ENCODE measurements at regions not wholly inside any gene's neighbourhood (a gene's known extent, or its start where the extent isn't known, plus 50 kb on each side); places are given as distances from the start of the nearest gene placed in this dataset.

DNA sequence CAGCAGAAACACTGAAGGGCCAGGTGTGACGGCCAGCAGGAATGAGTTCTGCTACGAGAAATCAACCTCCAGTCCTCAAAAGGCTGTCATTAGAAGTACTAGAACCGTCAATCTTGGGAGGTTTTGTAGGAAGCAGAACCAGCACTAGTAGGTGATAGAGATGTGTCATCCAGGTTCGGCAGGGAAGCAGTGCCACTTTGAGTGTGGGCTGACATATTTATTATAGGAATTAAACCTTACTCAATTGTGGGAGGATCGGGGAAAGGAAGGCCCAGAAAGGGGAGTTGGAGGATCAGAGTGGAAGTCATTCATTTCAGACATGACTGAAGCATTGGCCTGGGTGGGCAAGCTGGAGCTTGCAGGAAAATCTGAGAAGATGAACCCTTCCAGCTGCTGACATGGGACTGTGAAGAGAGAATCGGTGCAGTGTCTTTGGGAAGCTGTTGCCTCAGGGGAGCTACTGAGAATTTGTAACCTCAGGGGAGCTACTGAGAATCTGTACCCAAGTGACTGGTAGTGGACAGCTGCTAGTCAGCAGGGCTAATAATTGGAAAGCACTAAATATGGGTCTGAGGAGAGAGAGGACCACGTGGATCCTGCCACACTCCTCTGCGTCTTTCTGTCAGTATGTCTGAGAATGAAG is 177.4 kb downstream of the SPRY1 start:
- no peak for DNase-seq (ENCODE audit: low read depth in 2 of 2)

GRCh38 chr4:123575291-123575690 is 178.7 kb downstream of the SPRY1 start:
- DNase-seq (ENCODE audit: low read depth in 2 of 2): no peak

DNA sequence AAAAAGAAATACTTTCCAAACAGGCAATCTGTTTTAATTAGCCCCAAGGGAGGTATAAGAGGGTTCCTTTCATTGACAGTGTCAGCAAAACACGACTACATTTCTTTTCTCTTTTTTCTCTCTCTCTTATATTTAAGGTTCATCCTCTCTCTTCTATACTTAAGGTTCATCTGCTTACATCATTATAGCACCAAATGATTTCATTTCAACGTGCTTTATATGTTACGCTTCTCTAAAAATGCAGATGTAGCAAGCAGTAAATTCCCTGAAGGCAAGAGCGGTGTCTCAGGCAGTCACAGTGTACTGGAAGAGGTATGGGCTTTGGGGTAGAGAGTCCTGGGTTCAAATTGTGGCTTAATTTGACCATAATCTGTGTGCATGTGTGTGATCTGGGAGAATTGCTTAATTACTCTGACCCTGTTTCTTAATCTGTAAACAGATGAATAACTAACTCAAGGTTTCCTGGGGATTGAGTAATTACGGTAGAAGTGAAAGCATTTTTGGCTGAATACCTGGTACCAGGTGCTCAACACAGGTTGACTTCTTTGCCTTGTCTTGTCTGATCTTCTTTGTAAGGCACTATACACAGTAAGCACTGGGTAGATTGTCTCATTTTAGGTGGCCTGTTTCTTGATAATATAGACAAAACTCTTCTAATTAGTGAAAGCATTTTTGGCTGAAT is 180.8 kb downstream of the SPRY1 start:
- DNase-seq (ENCODE audit: low read depth in 2 of 2): no peak

DNA sequence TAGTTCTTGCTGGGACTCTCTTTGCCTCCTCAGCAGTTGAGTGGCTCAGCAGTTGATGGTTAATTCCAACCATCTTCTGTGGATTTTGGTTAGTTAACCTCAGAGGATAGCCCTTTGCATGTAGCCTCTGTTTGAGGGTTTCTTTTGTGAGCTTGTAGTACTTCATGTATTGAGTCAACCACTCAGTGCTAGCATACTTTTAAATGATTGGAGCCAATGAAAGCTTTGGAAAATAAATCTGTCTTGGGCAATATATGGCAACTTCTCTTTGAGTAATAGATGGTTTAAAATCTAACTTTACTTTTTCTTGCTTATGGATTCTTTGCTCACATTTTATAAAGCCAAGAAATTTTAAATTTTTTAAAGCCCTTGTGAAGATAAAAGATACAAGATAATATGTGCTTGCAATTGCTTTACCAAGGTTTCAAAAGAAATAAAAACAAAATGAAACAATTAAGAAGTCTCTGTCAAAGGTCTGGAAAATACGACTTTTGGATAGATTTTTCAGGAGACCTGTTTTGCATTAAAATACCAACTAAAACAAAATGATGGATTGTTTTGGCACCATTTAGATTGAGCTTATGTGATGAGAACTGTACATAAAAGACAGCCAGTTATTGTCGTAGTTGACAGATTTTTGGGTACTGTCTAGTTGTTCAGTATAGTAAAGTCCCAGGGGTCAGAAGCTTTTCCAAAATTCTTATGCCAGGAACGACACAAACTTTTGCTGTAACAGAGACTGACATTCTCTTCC is 181.9 kb downstream of the SPRY1 start:
- DNase-seq (ENCODE audit: low read depth in 2 of 2): no peak

DNA sequence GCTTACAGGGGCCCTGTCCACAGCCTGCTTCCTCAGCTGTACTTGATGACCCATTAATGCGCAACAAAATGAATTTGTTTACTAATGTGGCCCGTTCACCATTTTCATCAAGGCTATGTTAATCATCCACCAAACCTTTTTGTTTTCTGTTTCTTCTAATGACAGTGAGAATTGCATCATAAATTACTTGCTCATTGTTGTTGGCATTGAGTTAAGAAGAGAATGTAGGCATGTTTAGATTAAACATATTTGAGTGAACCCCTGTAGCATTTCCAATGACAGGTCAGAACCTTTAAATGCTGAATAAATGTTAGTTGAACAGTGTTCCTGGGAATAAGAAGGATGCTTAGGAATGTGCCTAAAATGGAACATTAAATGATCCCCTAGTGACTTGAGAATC is 183.4 kb downstream of the SPRY1 start:
- no peak for DNase-seq (ENCODE audit: low read depth in 2 of 2)

DNA sequence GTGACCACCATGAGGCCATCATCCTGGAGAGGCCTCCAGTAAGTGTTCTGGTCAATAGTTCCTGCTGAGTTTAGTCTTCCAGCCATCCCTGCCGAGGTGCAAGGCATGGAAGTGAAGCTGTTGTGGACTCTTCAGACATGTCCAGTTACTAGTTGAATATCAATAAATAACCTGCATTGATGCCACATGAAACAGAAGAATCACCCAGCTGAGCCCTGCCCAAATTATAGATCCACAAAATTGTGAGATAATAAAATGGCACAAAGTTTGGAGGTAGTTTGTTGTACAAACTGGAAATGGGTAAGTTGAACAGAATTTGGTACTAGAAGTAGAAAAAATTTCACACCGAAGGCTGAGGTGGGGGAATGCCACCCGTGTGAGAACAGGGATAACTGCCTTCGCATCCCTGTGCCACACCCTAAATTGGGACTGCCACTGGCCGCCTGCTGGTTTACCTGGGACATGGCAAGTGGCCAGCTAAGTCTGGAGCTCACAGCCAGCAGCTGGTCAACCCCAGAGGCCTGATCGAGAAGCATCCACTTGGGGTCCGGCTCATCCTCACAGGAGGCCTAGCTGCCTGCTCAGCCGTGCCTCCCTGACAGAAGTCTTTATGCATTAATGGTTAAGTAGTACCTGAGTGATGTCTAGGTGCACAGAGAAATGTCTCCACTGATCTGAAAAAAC is 184.5 kb downstream of the SPRY1 start:
- no peak for DNase-seq (ENCODE audit: low read depth in 2 of 2)

DNA sequence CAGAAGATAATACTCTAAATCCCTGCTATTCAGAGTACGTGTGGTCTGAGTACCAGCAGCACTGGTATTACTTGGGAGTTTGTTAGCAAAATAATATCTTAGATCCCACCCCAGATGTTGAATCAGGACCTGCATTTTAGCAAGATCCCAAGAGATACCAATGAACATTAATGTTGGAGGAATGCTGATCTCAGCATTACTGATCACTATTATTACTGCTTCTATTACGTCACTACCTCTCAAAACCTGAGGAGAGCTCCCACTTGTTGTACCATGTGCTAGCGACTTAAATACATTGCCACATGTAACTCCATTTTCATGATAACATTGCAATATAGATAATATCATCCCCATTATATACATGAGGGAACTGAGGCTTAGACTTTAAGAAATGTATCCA is 185.2 kb downstream of the SPRY1 start:
- DNase-seq (ENCODE audit: low read depth in 2 of 2): no peak

GRCh38 chr4:123583043-123583442 is 186.4 kb downstream of the SPRY1 start:
- DNase-seq (ENCODE audit: low read depth in 2 of 2): no peak

DNA sequence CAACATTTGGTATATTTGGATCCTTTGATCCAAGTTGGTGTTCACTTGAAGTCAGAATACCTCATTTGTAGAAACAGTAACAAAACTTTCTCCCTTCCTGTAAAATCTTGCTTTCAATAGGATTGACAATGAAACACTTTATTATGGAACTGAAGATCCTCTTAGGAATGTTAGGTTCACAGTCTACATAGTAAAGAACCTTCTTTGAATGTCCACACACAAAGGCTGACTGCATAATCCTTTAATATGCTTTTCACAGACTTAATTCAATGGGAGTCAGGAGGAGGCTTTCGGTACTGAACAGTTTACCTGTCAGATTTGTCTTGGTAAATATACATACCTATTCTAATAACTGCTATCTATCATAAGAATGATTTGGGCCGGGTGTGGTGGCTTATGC is 188.5 kb downstream of the SPRY1 start:
- no peak for DNase-seq (ENCODE audit: low read depth in 2 of 2)

DNA sequence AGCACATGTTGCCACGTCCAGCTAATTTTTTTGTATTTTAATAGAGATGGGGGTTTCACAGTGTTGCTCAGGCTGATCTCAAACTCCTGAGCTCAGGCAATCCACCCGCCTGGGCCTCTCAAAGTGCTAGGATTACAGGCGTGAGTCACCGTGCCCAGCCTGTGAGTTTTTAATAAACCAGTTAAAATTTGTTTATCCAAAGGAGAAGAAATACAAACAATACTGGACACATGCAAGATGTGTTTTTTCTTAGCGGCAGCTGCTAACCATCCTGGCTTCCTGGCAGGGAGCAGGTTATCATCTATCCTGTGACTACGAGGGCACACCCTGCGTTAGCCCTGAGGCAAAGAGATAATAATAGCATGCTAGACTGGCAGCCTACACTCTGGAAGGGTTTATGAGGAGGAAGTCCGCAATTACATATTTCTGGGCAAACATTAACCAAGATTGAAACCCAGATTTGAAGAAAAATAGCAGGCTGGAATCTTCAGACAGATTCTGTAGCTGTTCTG is 191.4 kb downstream of the SPRY1 start:
- DNase-seq (ENCODE audit: low read depth in 2 of 2): no peak

- DNase-seq (ENCODE audit: low read depth in 2 of 2): no peak
These were observed 192.1 kb downstream of the SPRY1 start for GRCh38 chr4:123588631-123589241.

DNA sequence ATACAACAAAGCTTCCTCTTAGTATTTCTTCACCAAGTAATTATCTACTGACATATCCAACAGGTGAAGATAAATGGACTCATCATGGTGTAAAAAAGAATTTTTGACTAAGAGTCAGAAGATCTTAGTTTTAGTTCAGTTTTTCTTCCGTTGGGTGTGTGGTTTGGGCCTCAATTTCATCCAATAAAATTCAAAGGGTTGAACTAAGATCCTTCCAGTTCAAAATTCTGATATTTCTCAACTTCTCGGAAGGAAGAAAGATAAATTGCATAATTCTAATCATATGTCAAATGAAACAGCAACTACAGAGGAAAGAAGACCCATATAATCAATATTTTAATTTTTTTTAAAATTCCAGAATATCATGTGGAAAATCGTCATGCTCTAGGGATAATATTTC is 192.7 kb downstream of the SPRY1 start:
- no peak for DNase-seq (ENCODE audit: low read depth in 2 of 2)

GRCh38 chr4:123591875-123592274 is 195.3 kb downstream of the SPRY1 start:
- no peak for DNase-seq (ENCODE audit: low read depth in 2 of 2)

DNA sequence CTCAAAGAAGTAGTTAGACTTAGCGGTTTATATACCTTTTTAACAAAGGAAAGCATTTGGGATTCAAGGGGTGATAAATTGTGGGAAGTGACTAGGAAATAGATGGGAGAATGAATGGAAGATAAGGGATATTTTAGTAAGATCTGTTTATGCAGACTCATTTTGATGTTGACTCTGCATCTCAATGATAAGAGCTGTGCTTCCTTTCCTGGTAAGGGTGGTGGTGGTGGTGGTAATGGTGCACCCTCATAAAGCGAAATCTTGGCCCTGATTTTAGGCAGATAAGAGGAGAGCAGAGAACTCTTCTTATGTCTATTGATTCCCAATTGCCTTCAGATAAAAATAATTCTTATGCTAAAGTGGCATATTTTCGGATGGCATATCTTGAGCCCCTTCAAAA is 197.1 kb downstream of the SPRY1 start:
- DNase-seq (ENCODE audit: low read depth in 2 of 2): no peak

GRCh38 chr4:123596805-123597204 is 200.2 kb downstream of the SPRY1 start:
- no peak for DNase-seq (ENCODE audit: low read depth in 2 of 2)

DNA sequence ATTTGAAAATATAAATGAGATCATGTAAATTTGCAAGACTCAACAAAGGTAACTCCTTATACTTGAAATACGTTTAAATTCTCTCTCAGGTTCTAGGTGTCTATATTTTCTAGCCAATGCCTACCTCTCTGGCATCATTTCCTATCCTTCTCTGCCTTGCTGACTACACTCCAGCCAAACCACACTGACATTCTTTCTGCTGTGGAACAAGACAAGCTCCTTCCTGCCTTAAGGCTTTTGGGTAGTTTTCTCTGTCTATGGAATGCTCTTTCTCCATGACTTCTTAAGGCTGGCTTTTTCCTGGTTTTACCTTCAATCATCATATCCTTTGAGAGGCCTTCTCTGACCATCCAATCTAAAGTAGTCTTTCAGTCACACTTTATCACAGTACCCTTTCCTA is 201.0 kb downstream of the SPRY1 start:
- no peak for DNase-seq (ENCODE audit: low read depth in 2 of 2)

GRCh38 chr4:123598331-123598730 is 201.7 kb downstream of the SPRY1 start:
- DNase-seq (ENCODE audit: low read depth in 2 of 2): no peak

GRCh38 chr4:123599061-123599919 is 202.7 kb downstream of the SPRY1 start:
- no peak for DNase-seq (ENCODE audit: low read depth in 2 of 2)

GRCh38 chr4:123599920-123600810 is 203.6 kb downstream of the SPRY1 start:
- peak; percentile 41 for DNase-seq (ENCODE audit: low read depth in 2 of 2)
